ENCODE measurements at regions not wholly inside any gene's neighbourhood (a gene's known extent, or its start where the extent isn't known, plus 50 kb on each side); places are given as distances from the start of the nearest gene placed in this dataset.

DNA sequence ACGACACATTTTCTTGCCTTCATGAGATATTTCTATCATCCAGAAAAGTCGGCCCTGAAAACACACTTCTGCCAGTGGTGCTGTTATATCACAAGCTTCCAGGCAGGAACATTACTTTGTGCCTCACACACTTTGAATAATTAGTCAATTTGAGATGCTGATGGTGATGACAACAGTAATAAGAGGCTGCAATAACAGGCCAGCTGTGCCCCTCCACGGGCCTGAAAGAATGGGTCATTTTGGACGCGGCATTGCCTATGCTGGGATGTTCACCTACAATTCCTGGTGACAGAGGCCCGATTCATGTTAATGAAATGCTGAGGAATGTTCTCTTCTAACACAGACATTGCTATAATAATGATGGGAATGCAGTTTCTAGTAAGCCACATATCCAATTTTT, 463.8 kb upstream of the KIRREL3 start:
- Histone ChIP-seq H2BK120ac (ENCODE audit: low read depth, low read length) (no peak overlapping the region), H3K79me1 (replicated peaks; ENCODE audit: low read length, poor library complexity, severe bottlenecking) (no peaks in the 10 kb centered on the region), H3K18ac (ENCODE audit: low read depth in 1 of 2, low read length in 2 of 2) (no peak overlapping the region), H3K4me1 (ENCODE audit: control insufficient read depth, insufficient read depth, low read depth, low read length) (no peaks in the 10 kb centered on the region), H3K4ac (ENCODE audit: low read depth in 1 of 2, low read length in 2 of 2) (no peak overlapping the region), H2AK5ac (ENCODE audit: low read length, severe bottlenecking) (no peak overlapping the region), H3K9ac (ENCODE audit: low read length) (no peak overlapping the region), H3K36me3 (ENCODE audit: control insufficient read depth in 1 of 2, insufficient read depth in 2 of 2, low read depth in 1 of 2, low read length in 2 of 2) (no peaks in the 10 kb centered on the region), H3K4me2 (ENCODE audit: low read length, poor library complexity, severe bottlenecking) (no peak overlapping the region), H3K14ac (ENCODE audit: low read length in 2 of 2) (no peak overlapping the region), H3K9me3 (ENCODE audit: control insufficient read depth, low read length) (no peaks in the 10 kb centered on the region), H3K4me3 (ENCODE audit: insufficient read depth in 1 of 2, low read depth in 1 of 2, low read length in 2 of 2) (no peak overlapping the region), H3K27ac (ENCODE audit: low read length, poor library complexity, severe bottlenecking) (no peak overlapping the region), H2BK12ac (ENCODE audit: low read length in 2 of 2) (no peak overlapping the region), H4K91ac (ENCODE audit: low read length) (no peak overlapping the region), H3K27me3 (ENCODE audit: control insufficient read depth in 1 of 2, insufficient read depth in 1 of 2, low read length in 2 of 2) (no peaks in the 10 kb centered on the region), H3K23ac (ENCODE audit: low read length in 2 of 2) (no peak overlapping the region), H2BK15ac (ENCODE audit: low read depth, poor library complexity, severe bottlenecking) (no peak overlapping the region), H2BK5ac (ENCODE audit: low read depth, low read length, poor library complexity, severe bottlenecking) (no peak overlapping the region), H2AFZ (ENCODE audit: low read depth, low read length) (no peak overlapping the region), H4K8ac (ENCODE audit: low read length) (no peak overlapping the region)
- WGBS = 76% methylated on average over 5 of the region's 6 CpGs
- DNase-seq = no peak

DNA sequence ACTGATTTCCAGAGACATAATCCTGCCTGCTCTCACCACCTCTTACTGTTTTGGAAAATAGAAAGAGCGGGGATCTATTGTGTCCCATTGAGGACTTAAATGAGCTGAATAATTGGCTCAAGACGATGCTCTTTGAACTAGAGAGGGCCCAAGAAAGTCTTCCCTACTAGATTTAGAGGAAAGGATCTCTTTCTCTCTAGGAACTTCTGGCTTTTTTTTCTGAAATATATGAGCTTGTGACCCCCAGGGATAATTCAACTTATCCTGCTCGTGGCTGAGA, 461.4 kb upstream of the KIRREL3 start:
- no peak overlapping the region for H2AK5ac ChIP-seq (ENCODE audit: low read length, severe bottlenecking)
- WGBS = 53% methylated on average over 2 of the region's 3 CpGs

DNA sequence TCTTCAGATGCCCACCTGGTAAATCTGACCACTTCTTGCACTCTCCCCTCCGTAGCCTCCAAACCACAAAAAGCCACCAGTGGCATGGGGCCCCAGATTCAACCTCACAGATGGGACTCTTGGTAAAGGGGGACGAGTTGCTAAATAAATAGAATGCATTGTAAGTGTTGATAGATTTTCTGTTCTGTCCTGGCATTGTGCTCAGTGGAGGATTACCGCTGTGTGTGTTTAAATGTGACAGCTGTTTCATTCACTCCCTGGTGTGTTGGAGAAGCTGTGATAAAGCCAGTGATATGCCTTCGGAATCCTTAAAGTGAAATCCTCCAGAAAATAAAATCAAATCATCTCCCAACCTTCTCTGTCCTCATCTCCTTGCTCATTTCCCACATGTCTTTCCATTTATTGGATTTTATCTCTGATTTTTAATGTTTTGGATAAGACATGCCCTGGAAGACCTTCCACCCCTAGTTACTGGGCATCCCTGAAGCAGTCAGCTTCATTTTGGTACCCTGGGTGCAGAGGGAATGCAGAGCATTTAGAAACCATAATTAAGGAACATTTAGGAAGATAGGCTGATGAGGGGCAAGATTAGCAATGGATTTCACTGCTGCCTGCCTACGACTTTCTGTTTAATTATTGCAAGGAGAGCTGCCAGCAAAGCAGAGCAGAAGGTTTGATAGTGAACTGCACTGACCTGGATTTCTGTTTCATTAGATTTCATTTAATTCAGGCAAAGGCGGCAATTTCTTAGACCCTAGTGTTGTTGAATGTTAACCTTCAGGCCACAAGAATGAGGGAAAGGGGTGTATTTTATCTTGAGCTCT, 460.9 kb upstream of the KIRREL3 start:
- H4K8ac ChIP-seq (ENCODE audit: low read length) = no peak overlapping the region
- H3K27ac ChIP-seq (ENCODE audit: low read length, poor library complexity, severe bottlenecking) = no peak overlapping the region
- H3K4me1 ChIP-seq (ENCODE audit: control insufficient read depth, insufficient read depth, low read depth, low read length) = no peaks in the 10 kb centered on the region
- no peak overlapping the region for H2BK12ac ChIP-seq (ENCODE audit: low read length in 2 of 2)
- H3K14ac ChIP-seq (ENCODE audit: low read length in 2 of 2) = no peak overlapping the region
- no peaks in the 10 kb centered on the region for H3K27me3 ChIP-seq (ENCODE audit: control insufficient read depth in 1 of 2, insufficient read depth in 1 of 2, low read length in 2 of 2)
- H3K9me3 ChIP-seq (ENCODE audit: control insufficient read depth, low read length) = no peaks in the 10 kb centered on the region
- H2BK5ac ChIP-seq (ENCODE audit: low read depth, low read length, poor library complexity, severe bottlenecking) = no peak overlapping the region
- H3K9ac ChIP-seq (ENCODE audit: low read length) = no peak overlapping the region
- no peak overlapping the region for H3K4me3 ChIP-seq (ENCODE audit: insufficient read depth in 1 of 2, low read depth in 1 of 2, low read length in 2 of 2)
- no peaks in the 10 kb centered on the region for H3K36me3 ChIP-seq (ENCODE audit: control insufficient read depth in 1 of 2, insufficient read depth in 2 of 2, low read depth in 1 of 2, low read length in 2 of 2)
- H3K4me2 ChIP-seq (ENCODE audit: low read length, poor library complexity, severe bottlenecking) = no peak overlapping the region
- no peak overlapping the region for H2AFZ ChIP-seq (ENCODE audit: low read depth, low read length)
- no peak overlapping the region for H3K23ac ChIP-seq (ENCODE audit: low read length in 2 of 2)
- WGBS = 83% methylated on average over 5 of the region's 6 CpGs
- no peak overlapping the region for H2AK5ac ChIP-seq (ENCODE audit: low read length, severe bottlenecking)
- DNase-seq = no peak
- H2BK120ac ChIP-seq (ENCODE audit: low read depth, low read length) = no peak overlapping the region
- H3K79me1 ChIP-seq (replicated peaks; ENCODE audit: low read length, poor library complexity, severe bottlenecking) = no peaks in the 10 kb centered on the region
- H4K91ac ChIP-seq (ENCODE audit: low read length) = no peak overlapping the region
- H3K18ac ChIP-seq (ENCODE audit: low read depth in 1 of 2, low read length in 2 of 2) = no peak overlapping the region
- H2BK15ac ChIP-seq (ENCODE audit: low read depth, poor library complexity, severe bottlenecking) = no peak overlapping the region
- H3K4ac ChIP-seq (ENCODE audit: low read depth in 1 of 2, low read length in 2 of 2) = no peak overlapping the region

More for the DNA sequence above, 461.4 kb upstream of the KIRREL3 start:
- Histone ChIP-seq H2BK5ac (ENCODE audit: low read depth, low read length, poor library complexity, severe bottlenecking) (no peak overlapping the region), H3K9me3 (ENCODE audit: control insufficient read depth, low read length) (no peaks in the 10 kb centered on the region), H3K4me3 (ENCODE audit: insufficient read depth in 1 of 2, low read depth in 1 of 2, low read length in 2 of 2) (no peak overlapping the region), H3K4me1 (ENCODE audit: control insufficient read depth, insufficient read depth, low read depth, low read length) (no peaks in the 10 kb centered on the region), H3K36me3 (ENCODE audit: control insufficient read depth in 1 of 2, insufficient read depth in 2 of 2, low read depth in 1 of 2, low read length in 2 of 2) (no peaks in the 10 kb centered on the region), H2BK15ac (ENCODE audit: low read depth, poor library complexity, severe bottlenecking) (no peak overlapping the region), H3K27ac (ENCODE audit: low read length, poor library complexity, severe bottlenecking) (no peak overlapping the region), H3K4ac (ENCODE audit: low read depth in 1 of 2, low read length in 2 of 2) (no peak overlapping the region), H2AFZ (ENCODE audit: low read depth, low read length) (no peak overlapping the region), H3K18ac (ENCODE audit: low read depth in 1 of 2, low read length in 2 of 2) (no peak overlapping the region), H3K23ac (ENCODE audit: low read length in 2 of 2) (no peak overlapping the region), H4K8ac (ENCODE audit: low read length) (no peak overlapping the region), H2BK120ac (ENCODE audit: low read depth, low read length) (no peak overlapping the region), H3K9ac (ENCODE audit: low read length) (no peak overlapping the region), H3K79me1 (replicated peaks; ENCODE audit: low read length, poor library complexity, severe bottlenecking) (no peaks in the 10 kb centered on the region), H3K27me3 (ENCODE audit: control insufficient read depth in 1 of 2, insufficient read depth in 1 of 2, low read length in 2 of 2) (no peaks in the 10 kb centered on the region), H4K91ac (ENCODE audit: low read length) (no peak overlapping the region), H3K4me2 (ENCODE audit: low read length, poor library complexity, severe bottlenecking) (no peak overlapping the region), H3K14ac (ENCODE audit: low read length in 2 of 2) (no peak overlapping the region), H2BK12ac (ENCODE audit: low read length in 2 of 2) (no peak overlapping the region)
- no peak for DNase-seq

DNA sequence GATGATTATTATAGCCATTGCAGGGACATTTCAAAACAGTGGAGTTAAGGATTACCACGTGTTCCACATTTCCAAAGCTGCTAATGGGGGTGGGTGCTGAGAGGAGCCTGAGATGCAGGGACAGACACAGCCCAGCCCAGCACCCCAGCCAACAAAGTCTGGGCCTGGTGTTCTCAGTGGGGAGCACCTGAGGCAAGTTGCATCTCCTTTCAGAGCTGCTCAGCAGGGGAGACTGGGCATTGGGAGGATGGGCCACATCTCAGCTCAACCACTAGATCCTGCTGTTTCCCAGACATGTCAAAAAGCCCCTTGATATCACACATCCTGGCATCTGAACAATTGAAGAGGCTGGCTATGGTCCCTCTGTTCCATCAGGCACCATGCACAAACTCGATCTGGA, 458.0 kb upstream of the KIRREL3 start:
- DNase-seq = no peak
- H2BK12ac ChIP-seq (ENCODE audit: low read length in 2 of 2) = no peak overlapping the region
- H2BK120ac ChIP-seq (ENCODE audit: low read depth, low read length) = no peak overlapping the region
- no peak overlapping the region for H3K27ac ChIP-seq (ENCODE audit: low read length, poor library complexity, severe bottlenecking)
- H3K4me3 ChIP-seq (ENCODE audit: insufficient read depth in 1 of 2, low read depth in 1 of 2, low read length in 2 of 2) = no peak overlapping the region
- no peak overlapping the region for H2AK5ac ChIP-seq (ENCODE audit: low read length, severe bottlenecking)
- H3K18ac ChIP-seq (ENCODE audit: low read depth in 1 of 2, low read length in 2 of 2) = no peak overlapping the region
- no peak overlapping the region for H3K4me2 ChIP-seq (ENCODE audit: low read length, poor library complexity, severe bottlenecking)
- no peak overlapping the region for H2AFZ ChIP-seq (ENCODE audit: low read depth, low read length)
- no peak overlapping the region for H3K14ac ChIP-seq (ENCODE audit: low read length in 2 of 2)
- no peak overlapping the region for H2BK15ac ChIP-seq (ENCODE audit: low read depth, poor library complexity, severe bottlenecking)
- H3K4ac ChIP-seq (ENCODE audit: low read depth in 1 of 2, low read length in 2 of 2) = no peak overlapping the region
- no peak overlapping the region for H3K23ac ChIP-seq (ENCODE audit: low read length in 2 of 2)
- no peak overlapping the region for H2BK5ac ChIP-seq (ENCODE audit: low read depth, low read length, poor library complexity, severe bottlenecking)
- WGBS = 57% methylated on average over 2 of the region's 2 CpGs
- H3K36me3 ChIP-seq (ENCODE audit: control insufficient read depth in 1 of 2, insufficient read depth in 2 of 2, low read depth in 1 of 2, low read length in 2 of 2) = no peaks in the 10 kb centered on the region
- H3K9ac ChIP-seq (ENCODE audit: low read length) = no peak overlapping the region
- H3K9me3 ChIP-seq (ENCODE audit: control insufficient read depth, low read length) = no peaks in the 10 kb centered on the region
- no peaks in the 10 kb centered on the region for H3K79me1 ChIP-seq (replicated peaks; ENCODE audit: low read length, poor library complexity, severe bottlenecking)
- no peaks in the 10 kb centered on the region for H3K4me1 ChIP-seq (ENCODE audit: control insufficient read depth, insufficient read depth, low read depth, low read length)
- no peak overlapping the region for H4K91ac ChIP-seq (ENCODE audit: low read length)
- H4K8ac ChIP-seq (ENCODE audit: low read length) = no peak overlapping the region
- H3K27me3 ChIP-seq (ENCODE audit: control insufficient read depth in 1 of 2, insufficient read depth in 1 of 2, low read length in 2 of 2) = no peaks in the 10 kb centered on the region

Data from mesenchymal stem cell (in vitro differentiated cells and primary cell).